Activated CD8-positive, alpha-beta memory T cell treated with anti-CD3 and anti-CD28 coated beads, Interleukin-2, amount 50 U/mL, for 48 hours (primary cell): ENCODE measurements at regions not wholly inside any gene's neighbourhood (a gene's known extent, or its start where the extent isn't known, plus 50 kb on each side); places are given as distances from the start of the nearest gene placed in this dataset.
"Not testable (repeated sequence)": the region's sequence is repeated elsewhere in the genome, so short reads cannot be mapped to it uniquely, and the experiment has no call there.

ENCODE experiments used
- DNase-seq: peaks from one replicate; pipeline ENCODE4 v3.0.0-alpha.2; 2020

- no peak for DNase-seq
These were observed 193.4 kb upstream of the WWC1 start for GRCh38 chr5:168097876-168098653.

DNA sequence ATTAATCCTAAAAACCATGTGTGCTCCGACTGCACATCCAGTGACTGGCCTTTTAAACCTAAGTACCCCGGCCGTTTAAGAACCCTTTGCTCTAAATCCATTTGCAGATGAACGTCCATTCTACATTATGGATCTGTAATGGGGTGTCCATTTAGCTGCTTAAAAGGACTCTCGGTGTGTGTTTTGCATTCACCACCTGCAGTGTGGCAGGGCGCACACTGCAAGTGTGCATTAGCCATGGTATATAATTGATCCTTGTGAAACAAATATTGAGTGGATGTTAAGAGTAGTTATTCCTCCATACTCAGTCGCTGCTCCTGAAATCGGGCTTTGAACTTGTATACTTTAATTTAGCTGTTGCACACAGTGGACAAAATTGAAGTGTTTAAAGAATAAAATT lies 190.1 kb upstream of the WWC1 start:
- DNase-seq: no peak

GRCh38 chr5:168103018-168103417 lies 188.4 kb upstream of the WWC1 start:
- not testable (repeated sequence) for DNase-seq

- no peak for DNase-seq
These were observed 187.1 kb upstream of the WWC1 start for GRCh38 chr5:168104350-168104749.

- DNase-seq: no peak
These were observed 186.5 kb upstream of the WWC1 start for GRCh38 chr5:168104811-168105481.

DNA sequence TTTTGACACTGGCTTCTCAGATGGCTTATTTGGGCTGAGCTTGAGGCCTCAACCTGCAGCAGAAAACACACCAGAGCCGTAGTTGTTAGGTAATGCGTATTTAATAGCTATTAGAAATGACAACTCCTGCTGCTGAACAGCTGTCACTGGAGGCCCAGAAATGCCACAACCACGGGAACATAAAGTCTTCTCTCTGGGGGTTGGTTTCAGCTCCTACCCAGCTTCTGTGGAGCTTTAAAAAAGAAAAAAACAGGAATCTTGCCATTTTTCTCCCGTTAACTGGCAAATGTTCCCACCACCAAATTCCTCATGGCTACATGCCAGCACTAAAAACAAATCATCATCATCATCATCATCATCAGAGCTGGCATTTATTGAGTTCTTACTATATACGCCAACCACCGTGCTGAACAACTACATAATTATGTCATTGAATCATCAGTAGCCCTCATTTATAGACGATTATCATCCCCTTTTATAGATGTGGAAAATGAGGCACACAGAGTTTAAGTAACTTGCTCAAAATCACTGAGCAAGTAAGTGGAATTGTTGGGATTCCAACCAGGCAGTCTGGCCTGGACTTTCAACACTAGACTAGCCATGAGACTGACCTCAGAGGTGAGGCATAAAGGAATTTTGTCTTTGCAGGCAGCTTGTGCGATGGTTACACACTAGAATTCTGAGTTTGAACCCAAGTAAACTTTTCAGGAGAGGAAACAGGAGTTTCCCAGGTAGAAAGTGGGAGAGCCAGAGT lies 185.3 kb upstream of the WWC1 start:
- DNase-seq: no peak

DNA sequence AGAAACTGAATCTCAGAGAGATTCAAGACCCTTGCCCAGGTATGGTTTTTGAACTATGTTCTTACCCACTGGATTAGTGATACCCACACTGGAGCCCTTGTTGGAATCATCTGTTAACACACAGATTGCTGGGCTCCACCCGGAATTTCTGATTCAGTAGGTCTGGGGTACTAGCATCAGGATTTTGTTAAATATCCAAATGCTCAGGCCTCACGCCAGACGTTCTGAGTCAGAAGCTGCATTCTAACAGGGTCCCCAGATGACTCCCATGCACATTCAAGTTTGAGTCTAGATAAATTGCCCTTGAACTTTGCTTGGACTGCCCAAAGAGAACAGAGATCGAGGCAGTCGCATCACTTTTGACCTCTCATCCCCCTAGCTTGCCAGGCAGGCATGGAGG lies 182.0 kb upstream of the WWC1 start:
- DNase-seq: no peak

- no peak for DNase-seq
These were observed 181.1 kb upstream of the WWC1 start for GRCh38 chr5:168110384-168110783.

DNA sequence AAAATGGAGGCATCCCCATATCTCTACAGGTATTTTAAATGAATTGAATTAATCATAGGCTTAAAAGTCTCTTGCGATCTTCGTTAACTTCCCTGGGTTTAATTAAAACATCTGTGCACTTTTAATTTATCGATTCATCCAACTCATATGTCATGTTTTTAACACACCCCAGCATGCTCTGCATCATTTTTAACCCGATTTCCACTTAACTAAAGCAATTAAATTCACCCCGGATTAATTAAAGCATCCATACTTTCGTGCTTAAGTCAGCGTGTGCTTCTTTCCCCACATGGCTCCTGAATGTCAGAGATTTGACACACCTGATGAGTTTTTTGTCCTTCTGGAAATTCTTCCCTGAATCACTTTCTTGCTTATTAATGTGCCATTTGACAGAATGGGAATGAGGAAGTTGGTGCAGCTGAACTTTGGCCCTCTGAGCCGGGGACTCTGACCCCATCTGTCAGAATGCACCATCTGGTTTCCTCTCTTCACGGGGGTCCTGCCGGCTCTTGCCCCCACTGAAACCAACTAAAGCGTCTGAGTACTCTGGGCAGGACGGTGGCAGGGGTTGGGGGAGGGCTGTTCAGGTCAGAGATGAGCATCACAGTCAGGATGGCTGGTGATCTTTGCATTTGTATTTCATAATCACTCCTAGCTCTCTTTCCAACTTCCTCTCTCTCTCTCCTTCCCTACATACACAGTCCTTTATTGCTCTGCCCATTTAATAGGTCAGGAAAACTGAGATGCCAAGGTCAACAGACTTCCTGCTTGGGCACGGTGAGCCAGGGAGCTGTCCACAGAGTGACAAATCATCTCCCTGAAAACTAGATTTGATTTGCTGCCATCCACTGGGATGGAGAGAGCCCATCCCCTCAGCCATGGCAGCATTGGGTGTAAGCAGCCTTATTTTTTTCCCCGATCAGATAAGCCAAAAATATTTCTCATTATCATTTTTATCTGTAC lies 180.3 kb upstream of the WWC1 start:
- DNase-seq: no peak

GRCh38 chr5:168114444-168115017 lies 176.9 kb upstream of the WWC1 start:
- peak; percentile 54 for DNase-seq

- DNase-seq: no peak
These were observed 174.0 kb upstream of the WWC1 start for GRCh38 chr5:168117469-168117868.

DNA sequence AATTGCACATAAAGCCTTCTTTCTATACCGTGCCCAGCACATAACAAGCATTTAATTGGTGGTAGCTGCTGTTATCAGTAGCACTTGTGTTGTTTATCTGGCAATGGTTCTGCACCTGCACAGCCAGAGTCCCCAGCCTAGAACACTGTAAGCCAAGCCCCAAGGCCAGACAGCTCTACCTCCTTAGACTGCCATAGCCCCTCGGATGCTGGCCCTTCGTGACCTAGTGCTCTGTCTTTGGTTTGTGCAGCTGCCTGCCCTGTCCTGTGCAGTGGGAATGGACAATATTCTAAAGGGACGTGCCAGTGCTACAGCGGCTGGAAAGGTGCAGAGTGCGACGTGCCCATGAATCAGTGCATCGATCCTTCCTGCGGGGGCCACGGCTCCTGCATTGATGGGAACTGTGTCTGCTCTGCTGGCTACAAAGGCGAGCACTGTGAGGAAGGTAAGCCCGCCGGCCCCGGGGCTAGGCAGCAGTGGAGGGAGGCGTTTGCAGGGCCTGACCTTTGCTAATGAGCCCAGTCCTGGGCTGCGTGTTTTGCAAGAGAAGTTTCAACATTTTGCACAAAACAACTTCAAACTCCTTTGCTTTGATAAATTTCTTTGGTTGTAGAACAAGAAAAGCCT lies 173.3 kb upstream of the WWC1 start:
- no peak for DNase-seq

GRCh38 chr5:168120401-168121137 lies 170.9 kb upstream of the WWC1 start:
- no peak for DNase-seq

GRCh38 chr5:168121138-168121494 lies 170.3 kb upstream of the WWC1 start:
- no peak for DNase-seq

DNA sequence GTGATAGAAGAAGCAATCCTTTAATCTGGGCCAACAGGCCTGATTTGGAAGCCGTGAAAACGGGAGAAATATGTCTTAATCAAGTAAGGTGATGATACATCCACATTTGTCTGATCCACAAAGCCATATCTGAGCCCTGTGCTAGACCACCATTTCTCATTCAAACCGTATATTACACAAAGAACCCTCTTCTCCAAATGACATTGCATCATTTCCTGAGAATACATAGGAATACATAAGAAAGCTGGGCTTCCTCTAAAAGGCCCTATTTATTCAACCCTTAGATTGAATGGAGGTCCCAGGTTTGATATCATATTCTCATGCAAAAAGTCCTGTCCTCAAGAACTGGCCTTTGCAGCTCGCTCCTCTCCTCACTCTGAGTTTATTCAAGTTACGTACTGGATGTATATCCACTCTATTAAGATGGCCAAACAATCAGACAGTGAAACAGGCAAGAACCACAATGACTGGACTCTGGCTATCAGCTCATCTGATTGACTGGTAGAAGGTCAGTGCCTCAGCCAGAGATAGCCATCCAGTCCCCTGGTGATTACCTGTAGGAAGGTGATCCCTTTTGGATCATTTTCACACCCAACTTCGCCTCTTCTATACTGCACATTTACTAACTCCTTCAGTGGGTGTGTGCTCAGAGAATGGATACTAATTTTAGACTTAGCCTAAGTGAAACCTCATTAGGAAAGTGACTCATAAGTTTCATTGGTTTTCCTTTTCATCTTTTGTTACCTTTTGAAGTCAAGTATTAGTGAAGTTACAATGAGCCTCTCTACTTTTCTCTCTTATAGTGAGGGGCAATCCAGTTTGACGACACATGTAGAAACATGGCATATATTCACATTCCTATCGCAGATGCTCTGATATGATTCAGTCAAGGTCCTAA lies 167.6 kb upstream of the WWC1 start:
- no peak for DNase-seq

- no peak for DNase-seq
These were observed 165.8 kb upstream of the WWC1 start for GRCh38 chr5:168125445-168126199.

DNA sequence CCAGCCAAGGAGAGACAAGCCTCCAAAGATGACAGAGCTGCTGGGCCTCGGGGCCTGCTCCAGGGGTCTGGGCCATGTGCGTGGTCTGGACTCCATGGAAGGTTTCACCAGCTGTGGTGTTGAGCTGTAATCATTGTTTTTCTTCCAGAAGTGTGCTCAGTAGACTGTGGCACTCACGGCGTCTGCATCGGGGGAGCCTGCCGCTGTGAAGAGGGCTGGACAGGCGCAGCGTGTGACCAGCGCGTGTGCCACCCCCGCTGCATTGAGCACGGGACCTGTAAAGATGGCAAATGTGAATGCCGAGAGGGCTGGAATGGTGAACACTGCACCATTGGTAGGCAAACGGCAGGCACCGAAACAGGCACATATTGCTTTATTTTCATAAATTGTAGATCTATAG lies 164.8 kb upstream of the WWC1 start:
- no peak for DNase-seq

DNA sequence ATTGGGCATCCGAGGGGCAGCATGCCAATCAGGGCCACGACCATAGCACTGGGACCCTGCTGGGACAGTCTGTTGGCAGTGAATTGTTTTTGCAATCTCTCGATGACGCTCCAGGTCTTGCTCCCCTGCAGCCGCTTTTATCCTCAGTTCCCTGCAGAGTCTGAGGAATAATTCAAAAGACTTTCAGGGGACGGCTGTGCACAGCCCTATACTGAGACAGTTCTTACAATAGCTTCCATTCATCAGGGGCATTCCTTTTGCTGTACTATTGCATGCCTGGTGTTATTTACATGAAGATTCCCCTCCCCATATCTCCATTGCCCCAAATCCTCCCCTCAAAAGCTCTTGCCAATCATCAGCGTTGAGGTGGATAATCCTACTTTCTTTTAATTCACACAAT lies 163.3 kb upstream of the WWC1 start:
- DNase-seq: no peak

- no peak for DNase-seq
These were observed 162.9 kb upstream of the WWC1 start for GRCh38 chr5:168128557-168128956.
